ENCODE measurements at regions not wholly inside any gene's neighbourhood (a gene's known extent, or its start where the extent isn't known, plus 50 kb on each side); places are given as distances from the start of the nearest gene placed in this dataset.

GRCh38 chr5:129853588-129853987 is 50.7 kb upstream of the CHSY3 start:
- no peak overlapping the region for H3K4me3 Mint-ChIP-seq
- H2BK15ac ChIP-seq (ENCODE audit: low read depth, low read length): no peak overlapping the region
- H4K8ac ChIP-seq (replicated peaks; ENCODE audit: insufficient read length, low read depth, low read length): no peak overlapping the region
- TF ChIP-seq CTCF (conservative IDR thresholded peaks at IDR 0.05): no peak
- H3K14ac ChIP-seq (ENCODE audit: insufficient read depth, low read length): no peak overlapping the region
- no peak overlapping the region for H2BK5ac ChIP-seq (ENCODE audit: insufficient read length, low read length)
- DNase-seq: no peak
- H4K91ac ChIP-seq (ENCODE audit: insufficient read length, low read depth, low read length): no peak overlapping the region
- no peak overlapping the region for H3K56ac ChIP-seq (ENCODE audit: insufficient read length, low read depth, low read length)
- WGBS (ENCODE audit: extremely low coverage, insufficient read length, low lambda C conversion rate): no CpG with 5 or more reads among the region's 5 CpGs
- H3K4me2 ChIP-seq (ENCODE audit: insufficient read depth, insufficient read length, low read length): no peak overlapping the region
- no peaks in the 10 kb centered on the region for H4K20me1 ChIP-seq (ENCODE audit: control insufficient read depth, insufficient read depth, insufficient read length)
- H3K27ac ChIP-seq (ENCODE audit: insufficient read length, low read depth, low read length): no peak overlapping the region
- H2BK12ac ChIP-seq (ENCODE audit: insufficient read length, low read depth, low read length): no peak overlapping the region
- H3K79me1 ChIP-seq (ENCODE audit: insufficient read depth, low read depth, low read length, poor library complexity, severe bottlenecking): no peaks in the 10 kb centered on the region
- no peak overlapping the region for H3K9ac ChIP-seq (ENCODE audit: extremely low read depth, insufficient read length, low read length)
- no peaks in the 10 kb centered on the region for H3K9me3 Mint-ChIP-seq
- H3T11ph ChIP-seq (ENCODE audit: low read length): no peak overlapping the region
- no peak overlapping the region for H3K23ac ChIP-seq (ENCODE audit: insufficient read length, low read depth, low read length)
- no peak overlapping the region for H2AK5ac ChIP-seq (ENCODE audit: insufficient read length, low read length)
- no peak overlapping the region for H3K4ac ChIP-seq (ENCODE audit: low read depth, low read length)
- H2BK120ac ChIP-seq (ENCODE audit: low read depth, low read length, poor library complexity, severe bottlenecking): no peak overlapping the region
- no peaks in the 10 kb centered on the region; the same call in 1 of the 2 replicates for H3K27me3 Mint-ChIP-seq (ENCODE audit: low read depth)
- no peak overlapping the region for H3K18ac ChIP-seq (ENCODE audit: insufficient read length, low read depth, low read length)
- H4K5ac ChIP-seq (ENCODE audit: insufficient read length, low read depth, low read length): no peak overlapping the region
- H3K27me3 ChIP-seq (ENCODE audit: insufficient read depth, low read length): no peaks in the 10 kb centered on the region
- H3K27ac Mint-ChIP-seq: no peak overlapping the region
- no peaks in the 10 kb centered on the region for H3K23me2 ChIP-seq (ENCODE audit: insufficient read length, low read depth, low read length, poor library complexity, severe bottlenecking)
- no peaks in the 10 kb centered on the region for H3K4me1 Mint-ChIP-seq
- no peak overlapping the region for H2AFZ ChIP-seq (ENCODE audit: low read length)
- no peaks in the 10 kb centered on the region for H3K36me3 Mint-ChIP-seq (ENCODE audit: insufficient read depth in 1 of 3, low read depth in 3 of 3)
- no peaks in the 10 kb centered on the region for H3K79me2 ChIP-seq (ENCODE audit: insufficient read depth, low read length)
- no peaks in the 10 kb centered on the region for H3K9me3 ChIP-seq (ENCODE audit: control insufficient read depth, low read depth, low read length)
- no peaks in the 10 kb centered on the region for H3K4me1 ChIP-seq (ENCODE audit: insufficient read depth, low read length)
- H2BK20ac ChIP-seq (ENCODE audit: low read depth, low read length, poor library complexity, severe bottlenecking): no peak overlapping the region

Data from H9 (cell line).